Type B pancreatic cell (in vitro differentiated cells): ENCODE measurements at regions not wholly inside any gene's neighbourhood (a gene's known extent, or its start where the extent isn't known, plus 50 kb on each side); places are given as distances from the start of the nearest gene placed in this dataset.

Experiments
- DNase-seq: peaks from one replicate; pipeline ENCODE4 v3.0.0; 2021; ENCODE audit warnings: mixed read lengths; ENCODE audit not compliant: unreplicated experiment; ENCODE audit errors: extremely low spot score
- H3K27ac Mint-ChIP-seq: 2 replicates; pipeline ENCODE4 v1.8.0; 2021; ENCODE audit warnings: mild to moderate bottlenecking, mixed read lengths
- H3K27me3 Mint-ChIP-seq: 2 replicates; pipeline ENCODE4 v1.8.0; 2021; ENCODE audit warnings: mixed read lengths
- H3K36me3 Mint-ChIP-seq: 2 replicates; pipeline ENCODE4 v1.8.0; 2021; ENCODE audit warnings: mixed read lengths
- H3K4me1 Mint-ChIP-seq: one replicate; pipeline ENCODE4 v1.8.0; 2021; ENCODE audit warnings: mixed read lengths; ENCODE audit not compliant: unreplicated experiment
- H3K4me3 Mint-ChIP-seq: 2 replicates; pipeline ENCODE4 v1.8.0; 2021; ENCODE audit warnings: mild to moderate bottlenecking, mixed read lengths
- H3K9me3 Mint-ChIP-seq: 2 replicates; pipeline ENCODE4 v1.8.0; 2021; ENCODE audit warnings: mixed read lengths
- CTCF ChIP-seq: fragments of 200-600 bp; sonication (generic); conservative IDR thresholded peaks from 2 replicates; pipeline ENCODE4 v1.5.0; 2021; ENCODE audit warnings: antibody characterized with exemption, mild to moderate bottlenecking

GRCh38 chr11:121780971-121781370 lies 328.2 kb upstream of the SORL1-AS1 start:
- no peak for TF ChIP-seq CTCF
- Mint-ChIP-seq H3K4me3 (no peak overlapping the region), H3K27me3 (no peaks in the 10 kb centered on the region), H3K9me3 (peaks cover 8% of the 10 kb centered on the region), H3K4me1 (no peaks in the 10 kb centered on the region), H3K27ac (no peak overlapping the region), H3K36me3 (peaks cover 3% of the 10 kb centered on the region)
- no peak for DNase-seq

GRCh38 chr11:121777056-121777455 lies 324.3 kb upstream of the SORL1-AS1 start:
- H3K9me3 Mint-ChIP-seq, result no peaks in the 10 kb centered on the region
- H3K4me1 Mint-ChIP-seq, result no peaks in the 10 kb centered on the region
- no peaks in the 10 kb centered on the region for H3K36me3 Mint-ChIP-seq
- no peak for TF ChIP-seq CTCF
- no peak for DNase-seq
- no peaks in the 10 kb centered on the region for H3K27me3 Mint-ChIP-seq
- H3K4me3 Mint-ChIP-seq, result no peak overlapping the region
- no peak overlapping the region for H3K27ac Mint-ChIP-seq

GRCh38 chr11:121775276-121775675 lies 322.5 kb upstream of the SORL1-AS1 start:
- Mint-ChIP-seq H3K4me3 (no peak overlapping the region), H3K27me3 (no peaks in the 10 kb centered on the region), H3K9me3 (peaks cover 6% of the 10 kb centered on the region), H3K4me1 (peaks cover 8% of the 10 kb centered on the region), H3K27ac (no peak overlapping the region), H3K36me3 (no peaks in the 10 kb centered on the region)
- no peak for TF ChIP-seq CTCF
- DNase-seq, result no peak

GRCh38 chr11:121773076-121773475 lies 320.3 kb upstream of the SORL1-AS1 start:
- no peak overlapping the region for H3K27ac Mint-ChIP-seq
- H3K4me1 Mint-ChIP-seq, result peaks cover 8% of the 10 kb centered on the region
- H3K4me3 Mint-ChIP-seq, result no peak overlapping the region
- H3K36me3 Mint-ChIP-seq, result no peaks in the 10 kb centered on the region
- H3K27me3 Mint-ChIP-seq, result no peaks in the 10 kb centered on the region
- no peak for TF ChIP-seq CTCF
- DNase-seq, result no peak
- H3K9me3 Mint-ChIP-seq, result peaks cover 6% of the 10 kb centered on the region

- Mint-ChIP-seq H3K4me1 (peaks cover 8% of the 10 kb centered on the region), H3K27ac (no peak overlapping the region), H3K4me3 (no peak overlapping the region)
Observed at GRCh38 chr11:121770939-121771595, 318.3 kb upstream of the SORL1-AS1 start.

More at GRCh38 chr11:121770939-121771595, 318.3 kb upstream of the SORL1-AS1 start:
- H3K27me3 Mint-ChIP-seq, result no peaks in the 10 kb centered on the region
- H3K9me3 Mint-ChIP-seq, result peaks cover 6% of the 10 kb centered on the region
- H3K36me3 Mint-ChIP-seq, result no peaks in the 10 kb centered on the region
- no peak for TF ChIP-seq CTCF
- no peak for DNase-seq
